HG03439 (cell line): ENCODE measurements at regions not wholly inside any gene's neighbourhood (a gene's known extent, or its start where the extent isn't known, plus 50 kb on each side); places are given as distances from the start of the nearest gene placed in this dataset.

Source experiments
- ATAC-seq: cut with Tn5 transposase; IDR thresholded peaks from one replicate; pipeline ENCODE4 v1.9.1; 2021; ENCODE audit warnings: mild to moderate bottlenecking, moderate library complexity; ENCODE audit not compliant: unreplicated experiment

DNA sequence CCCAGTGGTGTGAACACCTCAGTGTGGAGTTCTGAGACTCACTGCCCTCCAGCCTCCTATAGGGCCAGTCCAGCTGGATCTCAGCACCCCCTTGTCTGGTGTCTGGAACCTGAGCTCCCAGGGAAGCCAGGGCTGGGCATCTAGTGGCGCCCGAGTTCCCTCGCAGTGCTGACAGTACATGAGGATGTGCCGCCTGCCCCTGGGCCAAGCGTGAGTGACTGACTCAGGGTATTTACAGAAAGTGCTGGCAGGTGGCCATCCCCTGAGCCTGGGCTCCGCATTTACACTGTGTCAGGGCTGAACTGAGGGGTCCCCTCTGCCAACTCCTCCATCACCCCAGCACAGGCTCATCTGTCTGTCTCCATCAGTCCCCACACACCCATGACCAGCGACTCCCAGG, 185.3 kb downstream of the BRD1 start:
- ATAC-seq: no peak

DNA sequence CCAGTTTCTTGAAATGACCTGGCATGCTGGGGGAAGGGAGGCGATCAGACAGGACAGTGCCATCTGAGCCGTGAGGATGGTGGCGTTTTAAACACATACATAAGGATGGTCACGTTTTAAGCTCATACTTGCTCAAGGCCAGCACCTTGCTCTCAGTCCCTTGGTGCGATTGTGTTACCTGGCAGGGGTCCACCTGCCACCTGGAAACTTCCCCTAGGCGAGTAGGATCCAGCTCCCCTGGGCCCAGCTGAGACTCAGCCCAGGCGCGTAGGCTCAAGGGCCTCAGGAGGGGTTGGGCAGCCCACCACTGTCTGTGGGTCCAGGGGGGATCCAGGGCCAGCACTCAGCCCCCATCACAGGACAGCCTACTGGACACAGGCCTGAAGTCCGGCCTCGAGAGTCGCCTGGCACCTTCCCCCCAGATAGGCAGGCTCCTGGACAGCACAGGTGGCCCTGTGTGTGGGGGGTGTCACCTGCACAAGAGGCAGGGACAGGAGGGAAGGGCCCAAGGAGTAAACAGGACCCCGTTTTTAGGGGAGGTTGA, 185.8 kb downstream of the BRD1 start:
- ATAC-seq: no peak

DNA sequence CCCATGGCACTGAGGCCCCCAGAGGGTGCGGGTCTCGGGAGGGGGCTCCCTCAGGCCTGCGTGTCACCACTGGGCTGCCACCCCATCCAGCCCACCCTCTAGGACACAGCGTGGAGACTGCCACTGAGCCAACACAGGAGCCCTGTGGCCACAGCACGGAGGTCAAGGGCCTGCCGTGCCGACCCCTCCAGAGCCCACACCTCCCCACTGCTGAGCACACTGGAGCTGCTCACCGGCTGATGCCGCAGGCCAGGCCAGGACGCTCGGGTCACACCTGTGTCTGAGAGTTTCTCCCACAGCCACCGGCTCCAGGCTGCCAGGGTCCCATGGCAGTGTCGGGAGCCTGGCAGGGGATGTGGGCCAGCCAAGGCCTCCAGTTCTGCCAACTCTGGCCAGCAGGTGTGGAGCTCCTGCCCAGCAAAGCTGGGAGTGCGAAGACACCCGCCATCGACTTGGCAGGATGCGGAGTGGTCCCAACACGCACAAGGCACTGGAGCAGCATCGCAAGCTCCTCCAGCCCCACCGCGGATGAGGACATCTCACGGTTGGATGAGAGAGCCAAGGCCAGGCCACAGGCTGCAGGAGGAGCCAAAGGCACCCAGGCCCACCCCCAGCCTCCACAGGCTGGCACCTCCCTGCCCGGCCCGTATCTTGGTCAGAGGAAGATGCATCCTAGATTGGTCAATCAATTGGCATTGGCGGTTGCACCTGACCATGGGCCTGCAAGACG, 187.1 kb downstream of the BRD1 start:
- ATAC-seq: no peak

DNA sequence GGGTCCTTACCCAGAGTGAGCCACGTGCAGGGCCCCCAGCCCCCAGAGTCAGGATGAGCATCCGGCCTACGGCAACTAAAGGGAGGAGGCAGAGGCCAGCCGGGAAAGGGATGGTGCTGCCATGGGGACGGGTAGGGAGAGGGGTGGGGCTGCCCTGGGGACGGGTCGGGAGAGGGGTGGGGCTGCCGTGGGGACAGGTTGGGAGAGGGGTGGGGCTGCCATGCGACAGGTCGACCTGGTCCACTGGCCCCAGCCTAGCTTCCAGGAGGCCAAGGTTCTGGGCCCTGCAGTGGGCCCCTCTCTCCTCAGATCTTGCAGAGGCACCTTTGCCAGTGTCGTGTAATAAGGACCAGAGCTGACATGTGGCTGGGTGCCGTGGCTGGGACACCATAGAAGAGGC, 187.7 kb downstream of the BRD1 start:
- no peak for ATAC-seq

DNA sequence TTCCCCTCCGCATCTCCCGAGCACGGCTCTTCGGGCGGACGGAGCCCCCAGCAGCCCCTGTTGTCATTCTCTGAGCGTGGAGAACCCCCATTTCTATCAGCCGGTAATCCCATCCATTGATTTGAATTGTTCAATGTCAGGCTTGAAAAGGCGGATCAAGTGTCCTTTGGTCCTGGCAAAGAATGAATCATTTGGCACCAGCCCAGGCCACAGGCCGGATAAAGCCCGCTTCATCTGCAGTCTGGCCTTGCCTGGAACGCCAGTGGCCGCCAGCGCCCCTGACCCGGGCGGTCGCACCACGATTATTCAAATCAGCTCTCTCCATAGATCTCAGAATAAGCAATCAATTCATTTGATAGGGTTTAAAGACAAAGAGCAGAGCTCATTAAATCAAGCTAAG, 188.9 kb downstream of the BRD1 start:
- ATAC-seq: no peak

DNA sequence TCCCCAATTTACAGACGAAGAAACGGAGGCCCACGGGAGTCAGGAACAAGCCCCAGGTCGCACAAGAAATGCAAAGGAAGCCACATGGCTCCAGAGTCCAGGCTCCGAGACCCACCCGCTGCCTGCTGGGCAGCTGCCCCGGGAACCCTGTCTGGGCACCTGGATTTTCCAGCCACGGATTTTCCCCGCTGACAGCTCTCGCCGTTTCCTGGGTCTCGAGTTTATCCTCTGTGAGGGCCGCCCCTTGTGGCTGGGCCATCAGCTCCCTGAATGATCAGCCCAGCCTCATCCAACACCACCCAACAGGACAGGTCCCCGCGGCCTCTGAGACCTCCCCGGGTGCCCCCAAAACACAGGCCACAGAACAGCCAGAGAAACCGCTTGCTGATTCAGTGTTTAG, 189.7 kb downstream of the BRD1 start:
- no peak for ATAC-seq

DNA sequence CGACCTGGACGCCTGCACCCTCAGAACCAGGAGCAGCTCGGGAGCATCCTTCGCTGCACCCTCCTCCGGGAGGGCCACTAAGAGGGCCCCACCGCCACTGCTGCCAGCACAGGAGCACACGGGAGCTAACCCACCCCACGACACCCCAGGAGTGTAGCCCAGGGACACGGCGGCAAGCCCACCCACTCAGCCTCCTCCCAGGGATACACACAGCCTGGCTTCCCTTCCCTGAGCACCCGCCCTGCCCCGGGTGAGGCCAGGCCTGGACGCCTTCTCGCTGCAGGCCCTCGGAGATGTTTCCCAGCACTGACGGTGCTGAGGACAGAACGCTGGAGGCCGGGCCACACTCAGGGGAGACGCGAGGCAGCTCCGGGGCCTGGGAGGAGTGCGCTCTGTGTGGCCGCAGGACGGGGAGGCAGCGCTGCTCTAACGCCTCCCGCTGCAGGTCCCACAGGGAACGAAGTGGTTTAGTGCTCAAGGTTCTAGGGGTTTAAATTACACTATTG, 190.4 kb downstream of the BRD1 start:
- ATAC-seq: no peak

DNA sequence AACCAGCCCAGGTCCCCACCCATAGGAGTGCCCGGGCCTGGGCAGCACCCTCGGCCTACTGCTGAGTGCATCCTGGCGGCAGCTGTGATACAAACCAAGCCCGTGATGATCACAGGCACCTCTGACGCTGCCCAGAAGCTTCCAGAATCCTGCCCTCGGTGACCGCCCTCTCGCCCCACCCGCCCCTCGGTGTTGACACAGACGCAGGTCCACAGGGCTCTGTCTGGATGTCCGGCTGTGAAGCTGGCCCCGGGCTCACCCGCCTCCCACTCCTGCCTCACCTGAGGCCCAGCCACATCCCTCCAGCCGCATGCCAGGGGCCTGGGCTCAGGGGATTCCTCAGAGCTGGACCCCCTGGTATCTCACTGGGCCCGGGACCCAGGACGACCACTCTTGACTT, 191.0 kb downstream of the BRD1 start:
- ATAC-seq: no peak

DNA sequence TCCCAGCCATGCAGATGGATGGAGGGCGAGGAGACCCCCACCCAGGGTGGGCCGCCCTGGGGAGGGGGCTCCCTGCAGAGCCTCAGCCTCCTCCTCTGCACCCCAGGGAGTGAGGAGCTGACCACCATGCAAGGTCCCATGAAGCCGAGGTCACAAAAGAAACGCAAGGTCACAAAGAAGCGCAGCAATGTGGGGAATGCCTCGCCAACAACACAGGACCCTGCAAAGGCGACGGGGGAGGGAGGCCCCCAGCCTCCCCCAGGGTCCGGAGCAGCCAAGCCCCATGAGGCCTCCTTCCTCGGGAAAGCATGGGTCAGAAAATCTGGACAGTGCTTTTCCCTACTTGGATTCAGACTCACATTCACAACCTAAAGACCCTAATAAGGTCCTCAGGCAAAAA, 191.5 kb downstream of the BRD1 start:
- ATAC-seq: no peak

DNA sequence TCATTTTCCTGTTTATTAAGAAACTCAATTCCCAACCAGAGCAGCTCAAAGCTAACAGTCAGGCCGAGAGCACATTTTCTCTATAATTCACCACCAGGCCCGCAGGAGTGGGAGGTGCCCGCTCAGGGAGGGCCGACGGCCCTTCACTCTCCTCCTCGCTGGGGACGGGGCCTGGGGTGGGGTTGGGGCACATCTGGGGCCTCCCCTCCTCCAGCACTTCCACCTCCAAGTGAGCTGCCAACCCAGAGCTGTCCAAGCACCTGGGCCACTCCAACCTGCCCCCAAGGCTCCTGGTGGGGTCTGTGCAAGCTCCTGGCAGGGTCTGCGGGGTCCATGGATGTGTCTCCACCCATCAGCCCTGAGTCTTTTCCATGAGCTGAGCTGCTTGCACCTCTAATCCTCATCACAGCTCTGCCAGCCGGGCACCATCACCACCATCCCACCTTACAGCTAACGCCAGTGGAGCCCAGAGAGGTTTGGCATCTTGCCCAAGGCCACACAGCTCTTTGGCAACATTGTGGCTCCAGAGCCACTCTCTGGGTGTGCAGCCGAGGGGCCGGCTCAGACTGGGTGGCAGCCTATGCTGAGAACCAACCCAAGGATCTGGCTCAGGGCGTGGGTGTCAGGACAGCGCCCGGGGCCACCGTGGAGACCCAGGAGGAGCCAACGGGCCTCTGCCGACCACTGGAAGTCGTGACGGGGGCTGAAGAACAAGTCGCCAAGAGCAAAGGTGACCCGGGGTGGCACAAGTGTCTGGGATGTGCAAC, 193.5 kb downstream of the BRD1 start:
- ATAC-seq: no peak

DNA sequence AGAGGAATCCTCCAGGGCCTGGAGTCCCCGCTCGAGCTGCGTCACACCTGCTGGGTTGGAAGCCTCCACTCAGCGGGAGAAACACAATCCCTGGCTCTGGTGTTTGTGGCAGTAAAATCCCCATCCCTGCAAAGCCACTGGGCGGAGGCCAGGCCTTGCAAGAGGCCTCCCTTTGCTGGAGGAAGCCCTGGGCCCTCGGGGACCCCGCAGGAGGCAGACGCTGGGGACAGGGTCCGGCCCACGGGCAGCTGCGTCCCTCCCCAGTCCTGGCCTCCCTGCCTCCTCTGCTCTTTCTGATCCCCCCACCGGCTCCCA, 194.7 kb downstream of the BRD1 start:
- no peak for ATAC-seq

DNA sequence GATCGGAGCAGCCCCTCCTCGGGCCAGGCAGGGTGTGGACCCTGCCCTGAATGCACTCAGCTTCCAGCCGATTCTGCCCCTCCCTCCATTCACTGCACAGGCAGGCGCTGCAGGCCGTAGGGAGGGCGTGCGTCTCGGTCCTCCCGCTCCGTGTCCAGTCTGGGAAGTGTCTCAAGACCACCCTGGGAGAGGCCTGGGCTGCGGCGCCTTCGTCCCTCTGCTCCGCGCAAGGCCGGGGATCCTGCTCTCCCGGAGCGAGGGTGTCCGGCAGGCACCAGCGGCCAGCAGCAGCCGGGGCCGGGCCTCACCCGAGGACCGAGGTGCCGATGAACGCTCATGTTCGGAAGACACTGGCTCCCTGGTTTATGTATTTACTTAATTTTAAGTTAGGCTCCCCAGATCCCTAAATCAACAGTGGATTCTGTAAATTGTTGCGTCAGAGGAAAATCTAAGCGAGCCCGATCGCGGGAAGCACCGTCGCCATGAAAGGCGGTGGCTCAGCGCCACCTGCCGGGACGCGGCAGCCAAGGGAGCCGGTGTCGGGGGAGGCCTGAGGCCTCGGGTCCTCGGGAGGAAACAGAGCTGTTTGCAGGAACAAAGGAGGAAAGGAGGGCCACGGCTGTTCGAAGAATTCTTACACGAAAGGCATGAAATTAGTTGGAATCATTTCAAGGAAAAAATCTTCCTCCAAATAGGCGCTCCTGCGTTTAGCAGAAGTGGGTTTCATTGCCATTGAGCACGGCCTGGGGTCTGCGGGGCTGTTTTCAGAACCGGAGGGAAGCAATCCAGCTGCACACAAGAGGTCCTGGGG, 195.3 kb downstream of the BRD1 start:
- no peak for ATAC-seq

DNA sequence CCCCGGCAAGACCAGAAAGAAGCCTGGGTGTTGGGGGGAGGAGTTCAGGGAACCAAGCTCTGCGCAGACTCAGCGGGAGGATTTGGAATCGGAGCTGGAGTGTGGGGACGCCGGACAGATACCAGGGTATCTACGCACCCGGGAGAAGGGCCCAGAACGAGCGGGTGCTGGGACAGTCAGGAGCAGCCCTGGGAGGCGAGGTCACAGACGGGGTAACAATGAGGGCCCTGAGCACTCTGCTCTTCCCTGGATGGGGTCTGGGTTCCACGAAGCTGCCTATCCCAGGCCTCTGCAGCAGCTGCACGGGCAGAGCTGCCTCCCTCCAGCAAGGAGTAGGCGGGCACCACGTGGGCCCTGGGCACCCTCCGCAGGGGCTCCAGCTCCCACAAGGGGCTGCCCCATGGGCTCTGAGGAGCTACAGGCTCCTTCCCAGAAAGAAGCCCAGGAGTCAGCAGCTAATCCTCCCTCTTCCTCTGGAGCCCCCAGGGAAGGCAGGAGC, 197.2 kb downstream of the BRD1 start:
- no peak for ATAC-seq

DNA sequence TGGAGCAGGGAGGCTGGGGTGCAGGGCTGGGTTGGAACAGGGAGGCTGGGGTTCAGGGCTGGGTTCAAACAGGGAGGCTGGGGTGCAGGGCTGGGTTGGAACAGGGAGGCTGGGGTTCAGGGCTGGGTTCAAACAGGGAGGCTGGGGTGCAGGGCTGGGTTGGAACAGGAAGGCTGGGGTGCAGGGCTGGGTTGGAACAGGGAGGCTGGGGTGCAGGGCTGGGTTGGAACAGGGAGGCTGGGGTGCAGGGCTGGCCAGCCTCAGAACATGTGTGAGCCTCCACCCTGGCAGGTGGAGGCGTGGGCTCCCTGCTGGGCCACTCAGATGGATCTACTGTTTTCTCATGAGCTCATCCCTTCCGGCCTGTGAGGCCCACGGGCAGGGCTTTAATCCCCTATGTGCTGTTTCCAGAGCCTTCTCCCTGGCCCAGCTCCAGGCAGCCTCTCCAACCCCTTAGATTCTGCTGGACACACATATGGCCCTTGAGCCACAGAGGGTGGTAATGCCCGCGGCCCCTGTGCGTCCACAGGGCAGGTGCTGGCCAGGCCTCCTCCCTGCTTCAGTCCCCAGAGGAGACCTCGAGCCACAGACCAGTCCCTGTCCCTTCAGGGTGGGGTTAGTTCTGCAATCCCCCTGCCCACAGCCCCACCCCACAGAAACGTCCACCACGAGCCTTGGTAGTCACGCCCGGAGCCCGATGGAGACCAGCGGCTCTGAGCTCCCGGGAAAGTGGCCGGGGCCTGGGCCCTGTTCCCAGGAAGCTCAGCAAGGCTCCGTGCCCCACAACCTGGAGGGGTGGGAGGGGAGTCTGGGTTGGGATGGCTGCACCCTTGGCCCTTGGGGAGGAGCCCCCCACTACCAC, 197.9 kb downstream of the BRD1 start:
- ATAC-seq: no peak

DNA sequence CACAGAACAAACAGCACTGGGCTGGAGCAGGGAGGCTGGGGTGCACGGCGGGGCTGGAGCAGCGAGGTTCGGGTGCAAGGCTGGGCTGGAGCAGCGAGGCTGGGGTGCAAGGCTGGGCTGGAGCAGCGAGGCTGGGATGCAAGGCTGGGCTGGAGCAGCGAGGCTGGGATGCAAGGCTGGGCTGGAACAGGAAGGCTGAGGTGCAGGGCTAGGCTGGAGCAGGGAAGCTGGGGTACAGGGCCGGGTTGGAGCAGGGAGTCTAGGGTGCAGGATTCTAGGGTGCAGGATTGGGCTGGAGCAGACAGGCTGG, 198.5 kb downstream of the BRD1 start:
- ATAC-seq: no peak

DNA sequence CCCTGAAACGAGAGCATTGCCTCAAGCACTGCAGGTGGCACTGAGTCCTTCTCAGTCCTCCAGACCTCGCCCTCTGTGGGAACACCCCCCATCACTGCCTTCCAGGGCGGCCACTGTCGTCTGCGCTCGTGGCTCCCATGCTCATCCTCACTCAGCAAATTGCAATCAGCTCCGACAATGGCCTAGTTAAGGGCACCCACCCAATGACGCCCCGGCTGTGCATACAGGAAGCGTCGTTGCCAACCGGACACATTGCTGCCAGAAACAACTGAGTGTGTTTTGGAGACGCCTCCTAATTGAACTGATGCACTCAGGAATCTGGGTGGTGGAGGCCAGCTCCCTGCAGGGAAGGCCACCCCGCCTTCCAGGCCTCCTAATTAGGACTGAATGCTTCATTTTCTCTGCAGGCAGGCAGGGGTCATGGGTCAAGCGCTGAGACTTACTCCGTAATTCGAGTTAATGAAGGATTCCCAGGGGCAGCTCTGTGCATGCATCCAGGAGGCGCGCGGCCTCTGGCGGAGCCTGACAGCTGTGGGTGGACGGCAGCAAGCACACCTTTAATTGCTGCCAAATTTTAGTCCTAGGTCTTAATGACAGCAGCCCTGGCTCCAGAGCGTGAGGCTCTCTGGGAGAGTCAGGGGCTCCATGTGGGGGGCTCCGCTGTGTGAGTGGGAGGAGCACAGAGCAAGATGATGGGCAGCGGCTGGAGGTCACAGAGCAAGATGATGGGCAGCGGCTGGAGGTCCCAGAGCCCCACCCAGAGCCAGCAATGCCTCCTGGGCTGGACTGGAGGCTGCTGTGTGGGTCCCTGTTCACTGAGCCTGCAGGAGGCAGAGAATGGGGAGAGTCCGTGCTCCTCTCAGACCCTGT, 199.0 kb downstream of the BRD1 start:
- no peak for ATAC-seq

DNA sequence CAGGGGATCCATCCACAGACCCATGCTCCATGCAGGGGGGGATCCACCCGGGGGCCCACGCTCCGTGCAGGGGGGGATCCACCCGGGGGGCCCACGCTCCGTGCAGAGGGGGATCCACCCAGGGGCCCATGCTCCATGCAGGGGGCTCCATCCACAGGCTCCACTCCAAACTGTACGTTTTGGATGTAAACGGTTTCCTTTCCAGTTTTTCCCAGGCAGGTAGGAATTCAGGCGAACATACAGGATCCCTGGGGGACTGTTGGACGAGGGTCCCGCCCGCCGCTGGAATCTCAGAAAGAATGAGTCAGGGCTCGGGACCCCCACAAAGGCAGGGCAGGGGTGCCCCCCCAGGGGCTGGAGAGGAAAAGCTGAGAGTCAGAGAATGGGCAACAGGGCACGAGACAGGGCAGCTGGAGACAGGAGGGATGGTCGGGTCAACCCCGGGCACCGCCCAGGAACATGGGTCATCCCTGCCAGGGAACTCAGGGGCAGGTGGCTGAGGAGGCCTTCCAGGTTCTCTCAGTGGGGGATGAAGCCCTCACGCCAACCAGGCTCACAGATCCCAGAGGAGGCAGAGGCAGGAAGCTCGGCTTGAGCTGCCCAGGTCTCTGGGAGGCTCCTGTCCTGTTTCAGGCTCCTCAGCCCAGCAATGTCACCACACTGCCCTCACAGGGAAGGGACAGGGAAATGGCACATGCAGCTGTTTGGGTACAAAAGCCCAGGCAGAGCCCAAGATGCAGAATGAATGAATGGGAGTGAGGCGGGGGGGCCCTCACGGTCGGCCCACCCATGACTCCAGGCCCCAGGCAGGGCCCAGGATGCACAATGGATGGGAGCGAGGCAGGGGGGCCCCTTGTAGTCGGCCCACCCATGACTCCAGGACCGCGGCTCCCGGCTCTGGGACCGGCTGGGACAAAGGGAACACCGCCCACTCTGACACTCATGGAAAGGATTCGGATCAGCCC, 200.2 kb downstream of the BRD1 start:
- ATAC-seq: no peak
